ENCODE measurements at regions not wholly inside any gene's neighbourhood (a gene's known extent, or its start where the extent isn't known, plus 50 kb on each side); places are given as distances from the start of the nearest gene placed in this dataset.

- POLR2A ChIA-PET: no interaction called here
- TF ChIP-seq GABPB1 (CRISPR knock-in tag; IDR thresholded peaks at IDR 0.05): peak; percentile 97
- no peak for TF ChIP-seq IRF2 (CRISPR knock-in tag; IDR thresholded peaks at IDR 0.05; ENCODE audit: borderline replicate concordance, low read depth)
- TF ChIP-seq ZNF121 (CRISPR knock-in tag; IDR thresholded peaks at IDR 0.05): no peak
- DNase-seq (ENCODE audit: low spot score) (no peak), ATAC-seq (no peak)
- Mint-ChIP-seq H3K4me3 (no peak overlapping the region), H3K4me1 (no peaks in the 10 kb centered on the region), H3K27me3 (ENCODE audit: low read depth) (no peaks in the 10 kb centered on the region; the same call in 1 of the 2 replicates), H3K27ac (no peak overlapping the region), H3K36me3 (peaks cover 11% of the 10 kb centered on the region; the same call in 1 of the 2 replicates), H3K9me3 (peaks cover 25% of the 10 kb centered on the region)
- CTCF ChIA-PET: interaction anchor here (1.1 to 1.5 kb wide), 2 partner anchors 16 to 82 kb away, joined by 3 to 4 read pairs; no protein-coding TSS in a partner anchor
These were observed 371.5 kb downstream of the SEC14L1 start for GRCh38 chr17:77512062-77512946.

DNA sequence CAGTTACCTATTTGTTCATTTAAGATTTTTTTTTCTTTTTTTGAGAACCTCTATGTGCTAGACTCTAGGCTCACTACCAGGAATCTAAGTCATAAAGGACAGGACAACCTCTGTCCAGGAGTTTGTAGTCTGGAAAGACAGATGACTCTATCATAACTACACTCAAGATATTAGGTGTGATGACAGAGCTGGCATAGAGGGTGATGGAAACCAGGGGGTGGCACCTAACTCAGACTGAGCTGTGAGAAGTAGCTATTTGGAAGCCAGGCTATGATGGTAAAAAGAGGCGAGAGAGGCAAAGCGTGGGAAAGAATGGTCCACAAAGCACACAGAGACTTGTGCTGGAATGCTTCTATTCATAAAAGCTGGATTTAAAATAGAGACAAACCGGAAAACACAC, 372.3 kb downstream of the SEC14L1 start:
- no peak overlapping the region for H3K27ac Mint-ChIP-seq
- ATAC-seq: no peak
- ChIA-PET CTCF (interaction anchor here (1.1 to 1.5 kb wide), 2 partner anchors 15 to 83 kb away, joined by 3 to 4 read pairs; no protein-coding TSS in a partner anchor), POLR2A (no interaction called here)
- TF ChIP-seq E2F1 (CRISPR knock-in tag; IDR thresholded peaks at IDR 0.05): no peak
- TF ChIP-seq, protein P1, sequence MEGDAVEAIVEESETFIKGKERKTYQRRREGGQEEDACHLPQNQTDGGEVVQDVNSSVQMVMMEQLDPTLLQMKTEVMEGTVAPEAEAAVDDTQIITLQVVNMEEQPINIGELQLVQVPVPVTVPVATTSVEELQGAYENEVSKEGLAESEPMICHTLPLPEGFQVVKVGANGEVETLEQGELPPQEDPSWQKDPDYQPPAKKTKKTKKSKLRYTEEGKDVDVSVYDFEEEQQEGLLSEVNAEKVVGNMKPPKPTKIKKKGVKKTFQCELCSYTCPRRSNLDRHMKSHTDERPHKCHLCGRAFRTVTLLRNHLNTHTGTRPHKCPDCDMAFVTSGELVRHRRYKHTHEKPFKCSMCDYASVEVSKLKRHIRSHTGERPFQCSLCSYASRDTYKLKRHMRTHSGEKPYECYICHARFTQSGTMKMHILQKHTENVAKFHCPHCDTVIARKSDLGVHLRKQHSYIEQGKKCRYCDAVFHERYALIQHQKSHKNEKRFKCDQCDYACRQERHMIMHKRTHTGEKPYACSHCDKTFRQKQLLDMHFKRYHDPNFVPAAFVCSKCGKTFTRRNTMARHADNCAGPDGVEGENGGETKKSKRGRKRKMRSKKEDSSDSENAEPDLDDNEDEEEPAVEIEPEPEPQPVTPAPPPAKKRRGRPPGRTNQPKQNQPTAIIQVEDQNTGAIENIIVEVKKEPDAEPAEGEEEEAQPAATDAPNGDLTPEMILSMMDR (IDR thresholded peaks at IDR 0.05): no peak
- TF ChIP-seq, protein P2, sequence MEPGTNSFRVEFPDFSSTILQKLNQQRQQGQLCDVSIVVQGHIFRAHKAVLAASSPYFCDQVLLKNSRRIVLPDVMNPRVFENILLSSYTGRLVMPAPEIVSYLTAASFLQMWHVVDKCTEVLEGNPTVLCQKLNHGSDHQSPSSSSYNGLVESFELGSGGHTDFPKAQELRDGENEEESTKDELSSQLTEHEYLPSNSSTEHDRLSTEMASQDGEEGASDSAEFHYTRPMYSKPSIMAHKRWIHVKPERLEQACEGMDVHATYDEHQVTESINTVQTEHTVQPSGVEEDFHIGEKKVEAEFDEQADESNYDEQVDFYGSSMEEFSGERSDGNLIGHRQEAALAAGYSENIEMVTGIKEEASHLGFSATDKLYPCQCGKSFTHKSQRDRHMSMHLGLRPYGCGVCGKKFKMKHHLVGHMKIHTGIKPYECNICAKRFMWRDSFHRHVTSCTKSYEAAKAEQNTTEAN (CRISPR knock-in tag; IDR thresholded peaks at IDR 0.05): no peak
- TF ChIP-seq ETV6 (CRISPR knock-in tag; IDR thresholded peaks at IDR 0.05): no peak
- no peak for TF ChIP-seq ZNF532 (CRISPR knock-in tag; IDR thresholded peaks at IDR 0.05; ENCODE audit: borderline replicate concordance)
- no peak for TF ChIP-seq ZSCAN18 (CRISPR knock-in tag; IDR thresholded peaks at IDR 0.05)
- no peak for TF ChIP-seq E2F5 (CRISPR knock-in tag; IDR thresholded peaks at IDR 0.05)
- TF ChIP-seq KAT7 (CRISPR knock-in tag; IDR thresholded peaks at IDR 0.05; ENCODE audit: borderline replicate concordance): no peak
- no peak for TF ChIP-seq IRF1 (CRISPR knock-in tag; IDR thresholded peaks at IDR 0.05)
- TF ChIP-seq OVOL2 (CRISPR knock-in tag; IDR thresholded peaks at IDR 0.05; ENCODE audit: borderline replicate concordance): no peak
- TF ChIP-seq ZNF512 (CRISPR knock-in tag; IDR thresholded peaks at IDR 0.05; ENCODE audit: borderline replicate concordance): no peak
- TF ChIP-seq TEAD1 (CRISPR knock-in tag; IDR thresholded peaks at IDR 0.05): no peak
- no peak for TF ChIP-seq FOXJ3 (CRISPR knock-in tag; IDR thresholded peaks at IDR 0.05; ENCODE audit: borderline replicate concordance)
- no peak for TF ChIP-seq JUN (CRISPR knock-in tag; IDR thresholded peaks at IDR 0.05)
- H3K9me3 Mint-ChIP-seq: peaks cover 25% of the 10 kb centered on the region
- no peak overlapping the region for H3K4me3 Mint-ChIP-seq
- H3K27me3 Mint-ChIP-seq (ENCODE audit: low read depth): no peaks in the 10 kb centered on the region; the same call in 1 of the 2 replicates
- no peak for DNase-seq (ENCODE audit: low spot score)
- H3K4me1 Mint-ChIP-seq: no peaks in the 10 kb centered on the region
- H3K36me3 Mint-ChIP-seq: peaks cover 11% of the 10 kb centered on the region; the same call in 1 of the 2 replicates

Measured in WTC11 (cell line).